Fibroblast of peridontal ligament (primary cell): ENCODE measurements at regions not wholly inside any gene's neighbourhood (a gene's known extent, or its start where the extent isn't known, plus 50 kb on each side); places are given as distances from the start of the nearest gene placed in this dataset.

Experiments used
- DNase-seq: peaks from one replicate; pipeline ENCODE4 v3.0.0-alpha.2; 2010; ENCODE audit errors: extremely low read depth

DNA sequence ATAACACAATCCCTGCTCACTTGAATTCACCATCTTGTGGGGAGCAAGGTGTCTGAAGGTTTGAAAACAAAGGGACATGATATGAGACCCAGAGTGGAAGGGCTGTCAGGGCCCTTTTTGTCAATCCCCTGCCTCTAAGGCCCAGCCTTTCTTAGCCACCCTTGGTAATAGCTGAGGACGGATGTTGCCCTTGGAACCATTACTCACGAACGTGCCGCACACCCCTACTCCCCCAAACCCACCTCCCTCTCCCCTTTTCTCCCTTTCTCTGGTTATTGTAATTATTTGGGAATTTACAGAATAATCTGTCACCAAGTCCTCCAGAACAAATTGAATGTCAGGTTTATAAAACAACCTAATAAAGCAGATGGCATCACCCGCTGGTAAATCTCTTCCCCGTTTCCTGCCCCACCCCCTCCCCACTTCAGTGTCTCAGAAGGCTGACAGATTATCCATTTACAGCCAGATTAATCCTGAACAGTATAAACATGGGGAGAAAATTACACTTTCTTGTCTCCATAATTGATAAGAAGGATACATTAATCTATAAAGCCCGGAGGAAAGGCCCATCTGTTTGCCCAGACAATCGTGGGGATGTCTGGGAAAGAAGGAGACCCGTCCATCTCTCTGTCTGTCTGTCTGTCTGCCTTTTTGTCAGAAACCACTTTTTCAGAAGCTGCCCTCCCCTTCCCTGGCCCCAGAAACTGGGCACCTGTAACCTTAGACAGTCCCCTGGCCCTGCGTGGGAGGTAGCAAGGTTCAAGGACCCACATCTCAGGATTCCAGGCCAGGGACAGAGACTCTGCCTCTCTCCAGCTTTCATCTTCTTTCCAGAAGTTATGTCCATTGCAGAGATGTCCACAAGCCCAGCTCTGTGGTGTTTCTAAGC, 60.6 kb upstream of the CD34 start:
- no peak for DNase-seq

DNA sequence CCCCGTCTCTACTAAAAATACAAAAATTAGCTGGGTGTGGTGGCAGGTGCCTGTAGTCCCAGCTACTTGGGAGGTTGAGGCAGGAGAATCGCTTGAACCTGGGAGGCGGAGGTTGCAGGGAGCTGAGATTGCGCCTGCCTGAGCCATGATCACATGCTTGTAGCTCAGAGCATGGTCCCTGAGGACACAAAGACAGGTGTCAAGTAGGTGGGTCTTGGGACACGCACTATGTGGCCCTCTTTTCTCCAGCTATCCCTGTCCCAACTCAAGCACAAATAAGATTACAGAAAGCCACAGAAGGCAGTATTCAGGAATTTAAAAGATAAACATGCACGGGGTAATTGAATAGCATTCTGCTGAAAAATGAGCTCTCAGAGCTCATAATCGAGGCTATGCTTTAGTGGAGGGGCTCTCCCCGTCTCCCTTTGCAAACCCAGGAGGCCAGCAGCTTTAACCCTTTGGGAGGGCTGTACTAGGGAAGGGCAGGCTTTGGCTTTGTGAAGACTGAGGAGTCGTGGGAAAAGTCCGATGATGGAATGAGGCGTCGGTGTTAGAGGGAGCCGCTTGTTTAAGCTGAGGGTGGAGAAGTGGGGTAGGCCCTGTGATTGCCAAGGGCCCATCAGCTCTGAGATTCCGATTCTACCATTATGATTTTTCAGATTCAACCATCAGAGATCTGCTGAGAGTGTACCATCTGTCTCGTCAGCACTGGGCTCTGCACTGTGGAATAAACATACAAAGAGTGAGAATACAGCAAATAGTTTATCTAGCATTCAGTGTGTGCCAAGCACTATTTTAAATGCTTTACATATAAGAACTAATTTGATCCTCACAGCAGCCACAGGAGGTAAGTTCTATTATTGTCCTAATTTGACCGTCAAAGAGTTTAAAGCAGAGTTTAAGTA, 59.7 kb upstream of the CD34 start:
- DNase-seq, result peak; percentile 12

- DNase-seq, result no peak
Observed at GRCh38 chr1:207969528-207969927, 58.6 kb upstream of the CD34 start.

- DNase-seq, result peak; percentile 40
Observed at GRCh38 chr1:207968521-207969009, 57.6 kb upstream of the CD34 start.

GRCh38 chr1:207967703-207968102, 56.8 kb upstream of the CD34 start:
- no peak for DNase-seq

DNA sequence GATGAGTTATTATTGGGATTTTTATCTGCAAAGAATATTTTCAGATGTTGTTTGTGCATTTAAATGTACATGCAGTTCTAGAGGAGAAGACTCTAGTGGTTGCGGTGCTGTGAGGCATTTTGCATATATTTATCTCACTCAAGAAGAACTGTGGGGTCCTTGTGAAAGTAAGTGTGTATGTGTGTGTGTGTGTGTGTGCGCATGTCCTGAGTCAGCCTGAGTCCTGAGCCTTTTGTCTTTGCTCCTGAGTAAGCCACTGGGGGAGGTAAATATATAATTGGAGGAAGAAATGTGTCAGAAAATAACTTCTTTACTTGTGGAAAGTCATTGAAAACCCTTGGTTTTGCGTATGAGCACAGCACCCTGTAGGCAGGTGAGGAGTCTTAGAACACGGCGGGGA, 55.6 kb upstream of the CD34 start:
- no peak for DNase-seq

DNA sequence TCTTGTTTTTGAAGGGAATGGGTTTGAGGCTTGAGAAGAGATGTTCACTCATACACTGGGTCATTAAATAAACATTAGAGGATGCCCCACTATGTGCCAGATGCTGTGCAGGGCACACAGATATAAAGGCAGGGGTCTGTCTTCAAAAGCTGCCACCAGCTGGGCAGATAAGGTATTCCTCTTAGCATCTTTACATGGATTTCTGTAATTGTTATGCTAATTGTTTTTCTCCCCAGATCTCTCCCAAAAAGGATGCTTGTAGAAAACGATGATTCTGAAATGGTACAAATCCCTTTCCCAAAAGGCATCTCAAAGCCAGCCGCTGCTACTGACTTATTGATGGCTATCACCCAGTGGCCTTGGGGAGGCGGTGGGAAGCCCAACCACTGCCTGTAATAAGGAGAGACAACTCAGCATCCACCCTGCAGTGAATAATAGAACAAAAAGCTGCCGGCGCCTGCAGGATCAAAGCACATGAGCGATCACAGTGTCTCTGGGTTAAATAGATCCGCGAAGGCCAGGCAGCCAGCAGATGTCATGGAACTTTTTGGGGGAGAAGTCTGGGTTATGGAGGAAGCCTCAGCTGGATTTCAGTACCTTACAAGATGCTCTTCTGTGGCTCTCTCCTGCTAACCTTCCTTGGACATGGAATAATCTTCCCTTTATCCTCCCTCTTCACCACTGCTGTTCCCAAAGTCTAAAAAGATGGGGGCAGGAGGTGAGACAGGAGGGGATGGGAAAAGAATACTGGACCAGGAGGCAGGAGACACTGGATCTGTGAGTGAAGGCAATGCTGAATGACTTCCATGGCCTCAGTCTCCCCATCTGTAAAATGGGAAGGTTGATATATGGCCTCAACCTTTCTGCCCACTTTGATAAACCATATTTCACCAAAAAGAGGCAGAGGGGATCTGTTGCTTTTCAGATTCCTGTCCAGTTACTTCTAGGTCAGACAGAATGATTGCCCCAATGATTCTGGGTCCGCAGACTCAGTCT, 54.8 kb upstream of the CD34 start:
- DNase-seq, result no peak

DNA sequence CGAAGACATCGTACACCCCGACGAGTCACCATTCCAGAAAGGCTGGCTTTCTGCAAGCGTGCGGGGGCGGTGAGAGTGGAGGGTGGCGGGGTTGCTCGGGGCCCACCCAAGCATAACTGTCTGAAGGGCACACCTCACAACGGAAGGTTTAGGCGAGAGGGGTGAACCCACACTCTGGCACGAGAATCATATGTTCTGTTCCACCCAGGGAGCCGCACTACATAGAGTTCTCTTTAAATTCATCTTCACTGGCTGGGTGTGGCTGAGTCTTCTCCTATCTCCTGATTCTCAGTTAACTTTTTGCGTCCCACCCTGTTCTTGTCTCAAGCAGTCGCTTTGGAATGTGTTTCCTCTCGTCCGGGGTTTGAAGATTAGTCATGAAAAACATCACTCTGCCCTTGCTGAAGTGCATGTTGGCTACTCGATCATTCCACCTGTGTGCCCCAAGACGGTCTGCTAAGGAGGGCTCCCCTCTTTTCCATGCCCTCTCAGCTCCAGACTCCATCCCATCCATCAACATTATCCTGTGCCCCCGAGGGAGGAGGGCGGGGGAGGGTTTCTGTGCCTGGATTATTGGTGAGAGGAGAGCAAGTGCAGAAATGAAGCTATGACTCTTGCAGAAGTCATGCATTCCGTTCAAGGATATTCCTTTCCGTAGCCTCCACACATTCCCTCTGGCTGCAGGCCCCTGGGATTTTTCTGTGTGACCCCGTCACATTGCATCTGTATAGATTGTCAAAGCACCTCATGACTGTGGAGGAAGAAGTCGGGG, 53.5 kb upstream of the CD34 start:
- DNase-seq, result no peak

DNA sequence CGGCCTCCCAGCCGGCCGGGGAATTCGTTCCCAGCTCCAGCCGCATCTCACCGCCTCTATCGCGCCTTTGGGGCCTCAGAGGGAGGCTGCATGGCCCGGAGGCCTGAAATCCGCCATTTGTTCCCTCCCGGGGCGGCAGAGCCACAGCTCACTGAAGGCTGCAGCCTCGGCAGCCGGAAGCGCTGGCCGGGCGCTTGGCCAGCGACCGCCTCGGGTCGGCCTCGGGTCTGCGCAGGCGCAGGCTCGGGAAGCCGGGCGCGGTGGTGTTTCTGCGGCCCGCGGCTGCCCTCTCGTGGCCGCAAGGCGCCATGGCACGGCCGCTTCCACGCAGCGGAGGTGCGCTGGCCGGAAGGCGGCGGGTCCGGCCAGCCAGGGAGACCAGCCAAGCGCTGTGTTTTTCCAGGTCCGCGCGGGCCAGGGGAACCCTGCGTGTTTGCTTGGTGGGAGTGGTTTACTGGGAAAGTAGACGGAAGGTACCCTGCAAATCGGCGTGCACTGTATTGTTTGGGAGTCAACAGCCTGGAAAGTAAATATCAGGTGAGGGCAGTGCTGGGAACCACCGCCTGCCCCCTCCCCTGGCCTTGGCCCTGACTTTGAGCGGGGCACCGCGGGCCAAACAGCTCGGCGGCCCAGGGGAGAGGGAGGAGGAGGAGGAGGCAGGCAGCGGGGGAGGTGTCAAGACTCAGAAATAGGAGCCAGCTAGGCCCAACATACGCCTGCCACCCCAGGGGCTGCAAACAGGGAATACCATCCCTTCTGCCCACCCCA, 52.7 kb upstream of the CD34 start:
- peak; percentile 76 for DNase-seq

DNA sequence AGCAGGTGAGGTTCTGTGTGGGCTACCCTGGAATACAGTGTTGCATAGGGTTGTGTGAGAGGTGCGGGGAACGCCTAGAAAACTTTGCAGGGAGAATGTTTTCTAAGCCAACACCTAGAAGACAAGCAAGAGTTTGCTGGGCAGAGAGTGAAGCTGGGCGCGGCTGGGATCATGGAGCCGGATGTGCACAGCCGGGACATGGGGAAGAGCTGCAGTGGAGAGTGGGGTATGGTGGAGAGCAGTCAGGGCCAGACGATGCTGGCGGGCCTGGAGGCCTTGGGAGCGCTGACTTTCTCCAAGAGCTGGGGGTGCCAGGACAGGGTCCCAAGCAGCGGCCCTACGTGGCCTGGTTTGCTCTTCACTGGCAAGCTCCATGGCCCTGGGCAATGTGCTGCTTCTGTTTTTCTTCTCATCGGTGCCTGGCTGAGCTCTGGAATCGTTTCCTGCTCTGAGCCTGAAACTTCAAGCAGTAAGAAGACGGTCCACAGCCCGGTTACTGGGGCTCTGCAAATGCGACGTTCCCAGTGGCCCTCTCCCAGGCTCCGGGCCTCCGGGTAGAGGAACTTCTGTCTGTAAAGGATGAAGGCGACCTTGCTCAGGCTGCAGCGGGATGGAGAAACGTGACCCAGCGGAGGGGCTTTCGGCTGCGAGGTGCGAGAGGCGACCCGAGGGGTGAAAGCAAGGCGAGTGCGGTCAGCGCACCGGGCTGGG, 51.9 kb upstream of the CD34 start:
- DNase-seq, result peak; percentile 16
